Neural progenitor cell (in vitro differentiated cells): ENCODE measurements at regions not wholly inside any gene's neighbourhood (a gene's known extent, or its start where the extent isn't known, plus 50 kb on each side); places are given as distances from the start of the nearest gene placed in this dataset.

Source experiments
- DNase-seq: peaks from one replicate; pipeline ENCODE4 v3.0.0-alpha.2; 2016; ENCODE audit warnings: low spot score
- H2AFZ ChIP-seq: fragments of 200-600 bp; sonication (generic); replicated peaks from 2 replicates; pipeline ENCODE4 v1.6.1; 2016; ENCODE audit warnings: antibody characterized with exemption
- H3F3A ChIP-seq: fragments of 200-600 bp; sonication (generic); 2 replicates; pipeline ENCODE4 v1.6.1; 2016; ENCODE audit warnings: antibody characterized with exemption, low read depth
- H3K27ac ChIP-seq: fragments of 200-600 bp; sonication (generic); 2 replicates; pipeline ENCODE4 v1.5.1; 2016; ENCODE audit warnings: mild to moderate bottlenecking
- H3K27me3 ChIP-seq: fragments of 200-600 bp; sonication (generic); 2 replicates; pipeline ENCODE4 v1.6.1; 2016; ENCODE audit warnings: mild to moderate bottlenecking, moderate library complexity
- H3K36me3 ChIP-seq: fragments of 200-600 bp; sonication (generic); 2 replicates; pipeline ENCODE4 v1.5.1; 2016
- H3K4me1 ChIP-seq: fragments of 200-600 bp; sonication (generic); 2 replicates; pipeline ENCODE4 v1.6.1; 2016; ENCODE audit warnings: mixed run types
- H3K4me2 ChIP-seq: fragments of 200-600 bp; sonication (generic); 2 replicates; pipeline ENCODE4 v1.6.1; 2016
- H3K4me3 ChIP-seq: fragments of 200-600 bp; sonication (generic); 2 replicates; pipeline ENCODE4 v1.5.1; 2016
- H3K79me2 ChIP-seq: fragments of 200-600 bp; sonication (generic); 2 replicates; pipeline ENCODE4 v1.6.1; 2016; ENCODE audit warnings: low read depth
- H3K9ac ChIP-seq: fragments of 200-600 bp; sonication (generic); 2 replicates; pipeline ENCODE4 v1.6.1; 2016
- H3K9me3 ChIP-seq: fragments of 200-600 bp; sonication (generic); 2 replicates; pipeline ENCODE4 v1.5.1; 2016; ENCODE audit warnings: low read depth
- H4K20me1 ChIP-seq: fragments of 200-600 bp; sonication (generic); 2 replicates; pipeline ENCODE4 v1.6.1; 2016; ENCODE audit warnings: low read depth
- H3K27ac Mint-ChIP-seq: 3 replicates; pipeline ENCODE4 v1.8.0; 2021; ENCODE audit warnings: mixed read lengths
- H3K27me3 Mint-ChIP-seq: 2 replicates; pipeline ENCODE4 v1.8.0; 2022; ENCODE audit warnings: low read depth, mild to moderate bottlenecking, inconsistent platforms, moderate library complexity, mixed read lengths; ENCODE audit not compliant: insufficient read depth
- H3K36me3 Mint-ChIP-seq: 3 replicates; pipeline ENCODE4 v1.8.0; 2021; ENCODE audit warnings: mixed read lengths
- H3K4me1 Mint-ChIP-seq: 3 replicates; pipeline ENCODE4 v1.8.0; 2021; ENCODE audit warnings: mixed read lengths
- H3K4me3 Mint-ChIP-seq: 3 replicates; pipeline ENCODE4 v1.8.0; 2021; ENCODE audit warnings: mild to moderate bottlenecking, moderate library complexity, mixed read lengths
- H3K9me3 Mint-ChIP-seq: 3 replicates; pipeline ENCODE4 v1.8.0; 2020; ENCODE audit warnings: mixed read lengths
- CTCF ChIP-seq: fragments of 200-600 bp; sonication (generic); IDR thresholded peaks from 2 replicates; pipeline ENCODE4 v1.5.1; 2017; ENCODE audit warnings: antibody characterized with exemption, mild to moderate bottlenecking
- EZH2 ChIP-seq: fragments of 200-600 bp; sonication (generic); IDR thresholded peaks from 2 replicates; pipeline ENCODE4 v1.6.1; 2017; ENCODE audit warnings: antibody characterized with exemption, mild to moderate bottlenecking, moderate library complexity
- EZH2phosphoT487 ChIP-seq: fragments of 200-600 bp; sonication (generic); IDR thresholded peaks from 2 replicates; pipeline ENCODE4 v1.6.1; 2017; ENCODE audit warnings: antibody characterized with exemption

- H3F3A ChIP-seq: no peaks in the 10 kb centered on the region
- H2AFZ ChIP-seq: peak overlapping the region; percentile 10
- DNase-seq: no peak
- Mint-ChIP-seq H3K27ac (no peak overlapping the region), H3K36me3 (no peaks in the 10 kb centered on the region), H3K4me3 (no peak overlapping the region), H3K9me3 (no peaks in the 10 kb centered on the region), H3K27me3 (peaks cover 4% of the 10 kb centered on the region), H3K4me1 (peaks cover 5% of the 10 kb centered on the region)
- no peak overlapping the region for H3K4me3 ChIP-seq
- TF ChIP-seq EZH2phosphoT487 (no peak), CTCF (no peak), EZH2 (no peak)
- no peak overlapping the region for H3K27ac ChIP-seq
- no peaks in the 10 kb centered on the region for H3K27me3 ChIP-seq
- no peak overlapping the region for H3K9ac ChIP-seq
- H3K79me2 ChIP-seq: no peaks in the 10 kb centered on the region
- H3K36me3 ChIP-seq: no peaks in the 10 kb centered on the region
- no peaks in the 10 kb centered on the region for H3K4me1 ChIP-seq
- H4K20me1 ChIP-seq: no peaks in the 10 kb centered on the region
- no peak overlapping the region for H3K4me2 ChIP-seq
- H3K9me3 ChIP-seq: no peaks in the 10 kb centered on the region
These were observed 381.8 kb upstream of the NFE2L3 start for GRCh38 chr7:25770235-25770634.

GRCh38 chr7:25770670-25771069 lies 381.3 kb upstream of the NFE2L3 start:
- Mint-ChIP-seq H3K36me3 (no peaks in the 10 kb centered on the region), H3K9me3 (no peaks in the 10 kb centered on the region), H3K4me3 (no peak overlapping the region), H3K4me1 (peaks cover 5% of the 10 kb centered on the region), H3K27me3 (peaks cover 4% of the 10 kb centered on the region), H3K27ac (no peak overlapping the region)
- no peak for TF ChIP-seq EZH2
- no peak for TF ChIP-seq CTCF
- no peak for TF ChIP-seq EZH2phosphoT487
- Histone ChIP-seq H3K4me3 (no peak overlapping the region), H3K4me1 (no peaks in the 10 kb centered on the region), H3K27ac (no peak overlapping the region), H3K9ac (no peak overlapping the region), H3K36me3 (no peaks in the 10 kb centered on the region), H2AFZ (no peak overlapping the region), H3K27me3 (no peaks in the 10 kb centered on the region), H3K79me2 (no peaks in the 10 kb centered on the region), H3K9me3 (no peaks in the 10 kb centered on the region), H3F3A (no peaks in the 10 kb centered on the region), H3K4me2 (no peak overlapping the region), H4K20me1 (no peaks in the 10 kb centered on the region)
- no peak for DNase-seq

- no peaks in the 10 kb centered on the region for H3K36me3 ChIP-seq
- Mint-ChIP-seq H3K27me3 (peaks cover 4% of the 10 kb centered on the region), H3K9me3 (no peaks in the 10 kb centered on the region), H3K4me1 (peaks cover 11% of the 10 kb centered on the region), H3K27ac (no peak overlapping the region), H3K4me3 (no peak overlapping the region), H3K36me3 (no peaks in the 10 kb centered on the region)
- H3K4me3 ChIP-seq: no peak overlapping the region
- H3K27ac ChIP-seq: no peak overlapping the region
- peaks cover 6% of the 10 kb centered on the region for H3K4me1 ChIP-seq
- H3F3A ChIP-seq: no peaks in the 10 kb centered on the region
- no peak overlapping the region for H2AFZ ChIP-seq
- H4K20me1 ChIP-seq: no peaks in the 10 kb centered on the region
- H3K4me2 ChIP-seq: no peak overlapping the region
- no peak for DNase-seq
- H3K9ac ChIP-seq: no peak overlapping the region
- H3K27me3 ChIP-seq: no peaks in the 10 kb centered on the region
- TF ChIP-seq CTCF (no peak), EZH2 (no peak), EZH2phosphoT487 (no peak)
- H3K9me3 ChIP-seq: no peaks in the 10 kb centered on the region
- H3K79me2 ChIP-seq: no peaks in the 10 kb centered on the region
These were observed 380.5 kb upstream of the NFE2L3 start for GRCh38 chr7:25771491-25771890.
